ENCODE measurements at regions not wholly inside any gene's neighbourhood (a gene's known extent, or its start where the extent isn't known, plus 50 kb on each side); places are given as distances from the start of the nearest gene placed in this dataset.

- DNase-seq (ENCODE audit: low read depth, low spot score) (no peak), ATAC-seq (no peak)
- Histone ChIP-seq H3K27me3 (ENCODE audit: insufficient read depth, low read length) (no peaks in the 10 kb centered on the region), H3K9me2 (ENCODE audit: insufficient read depth) (no peaks in the 10 kb centered on the region), H3K27ac (ENCODE audit: low read depth, low read length) (no peak overlapping the region), H3K4me3 (replicated peaks in 1 of 2; ENCODE audit: low read depth in 1 of 2, low read length in 2 of 2) (no peak overlapping the region), H3K4me2 (ENCODE audit: low read length) (no peak overlapping the region), H3K79me2 (ENCODE audit: insufficient read depth, low read length) (no peaks in the 10 kb centered on the region), H3K4me1 (ENCODE audit: control insufficient read depth in 1 of 2, insufficient read depth in 2 of 2, low read length in 2 of 2) (no peaks in the 10 kb centered on the region), H4K20me1 (ENCODE audit: insufficient read depth) (no peaks in the 10 kb centered on the region), H3K9ac (ENCODE audit: low read length) (no peak overlapping the region), H3K36me3 (ENCODE audit: control insufficient read depth in 1 of 2, insufficient read depth in 2 of 2, low read length in 2 of 2) (no peaks in the 10 kb centered on the region), H3K9me3 (ENCODE audit: control insufficient read depth in 1 of 2, insufficient read depth in 1 of 2, low read depth in 1 of 2, low read length in 2 of 2) (no peaks in the 10 kb centered on the region), H2AFZ (ENCODE audit: low read depth, low read length, poor library complexity, severe bottlenecking) (no peak overlapping the region)
- intact Hi-C loops (cut with micrococcal nuclease): no loop called here
- ChIA-PET CTCF (no interaction called here), RAD21 (ENCODE audit: low non-redundant PET in 1 of 2, low total read pairs in 2 of 2, uncharacterized antibody in 2 of 2, unreplicated experiment in 2 of 2) (no interaction called here), POLR2A (no interaction called here)
- no TSS peak for BruUV-seq (replicated peaks)
- no peak for TF ChIP-seq EZH2 (IDR thresholded peaks at IDR 0.05)
- no peak for TF ChIP-seq YY1 (IDR thresholded peaks at IDR 0.05; ENCODE audit: extremely low read depth, insufficient replicate concordance, low read depth, low read length)
- TF ChIP-seq CEBPB (IDR thresholded peaks at IDR 0.05; ENCODE audit: low read depth): no peak
- TF ChIP-seq POLR2A (IDR thresholded peaks at IDR 0.05; ENCODE audit: borderline replicate concordance, extremely low read depth, insufficient read depth, insufficient read length): no peak
- TF ChIP-seq EGR1 (IDR thresholded peaks at IDR 0.05; ENCODE audit: low read depth): no peak
- no peak for TF ChIP-seq SIN3A (IDR thresholded peaks at IDR 0.05; ENCODE audit: low read depth)
- no peak for TF ChIP-seq POLR2AphosphoS5 (IDR thresholded peaks at IDR 0.05; ENCODE audit: low read depth, low read length)
- TF ChIP-seq CBX3 (IDR thresholded peaks at IDR 0.05; ENCODE audit: low read depth): no peak
- TF ChIP-seq ATF3 (IDR thresholded peaks at IDR 0.05): no peak
- no peak for TF ChIP-seq EZH2phosphoT487 (IDR thresholded peaks at IDR 0.05; ENCODE audit: borderline replicate concordance)
- TF ChIP-seq SRF (IDR thresholded peaks at IDR 0.05; ENCODE audit: low read depth): no peak
- TF ChIP-seq ZBTB33 (IDR thresholded peaks at IDR 0.05; ENCODE audit: extremely low read depth, insufficient replicate concordance, low read length): no peak
- TF ChIP-seq FOSL1 (IDR thresholded peaks at IDR 0.05; ENCODE audit: low read depth): no peak
- TF ChIP-seq TCF7L2 (IDR thresholded peaks at IDR 0.05; ENCODE audit: borderline replicate concordance, extremely low read depth, insufficient read depth, insufficient read length): no peak
- no peak for TF ChIP-seq ELF1 (IDR thresholded peaks at IDR 0.05; ENCODE audit: borderline replicate concordance, low read depth)
- no peak for TF ChIP-seq ZFX (IDR thresholded peaks at IDR 0.05)
- no peak for TF ChIP-seq MAX (IDR thresholded peaks at IDR 0.05)
- no peak for TF ChIP-seq SP1 (IDR thresholded peaks at IDR 0.05; ENCODE audit: low read depth)
- no peak for TF ChIP-seq REST (IDR thresholded peaks at IDR 0.05; ENCODE audit: low read depth)
- TF ChIP-seq CTCF (IDR thresholded peaks at IDR 0.05 in 2 of 3, conservative IDR thresholded peaks at IDR 0.05 in 1 of 3; ENCODE audit: borderline replicate concordance in 1 of 3, insufficient read depth in 1 of 3, low read depth in 2 of 3, low read length in 2 of 3): no peak
These were observed 107.6 kb downstream of the CCDC34 start for GRCh38 chr11:27255447-27255828.

All from HCT116 (cell line).